Inferior parietal cortex (tissue), 1 donor: ENCODE measurements at regions not wholly inside any gene's neighbourhood (a gene's known extent, or its start where the extent isn't known, plus 50 kb on each side); places are given as distances from the start of the nearest gene placed in this dataset.
"Not testable (repeated sequence)": the region's sequence is repeated elsewhere in the genome, so short reads cannot be mapped to it uniquely, and the experiment has no call there.

Source experiments
- DNase-seq: peaks from one replicate; pipeline ENCODE4 v3.0.0-alpha.2; 2016; ENCODE audit errors: extremely low spot score

GRCh38 chr6:101113468-101114260, 232.5 kb upstream of the ASCC3 start:
- DNase-seq: no peak

- peak; percentile 68 for DNase-seq
These were observed 233.6 kb upstream of the ASCC3 start for GRCh38 chr6:101114703-101115102.

GRCh38 chr6:101116337-101116736, 235.2 kb upstream of the ASCC3 start:
- no peak for DNase-seq

- DNase-seq: no peak
These were observed 236.4 kb upstream of the ASCC3 start for GRCh38 chr6:101117393-101118135.

- no peak for DNase-seq
These were observed 236.9 kb upstream of the ASCC3 start for GRCh38 chr6:101118136-101118396.

- no peak for DNase-seq
These were observed 239.6 kb upstream of the ASCC3 start for GRCh38 chr6:101120747-101121146.

- no peak for DNase-seq
These were observed 244.3 kb upstream of the ASCC3 start for GRCh38 chr6:101125380-101125971.

GRCh38 chr6:101126501-101126900, 245.4 kb upstream of the ASCC3 start:
- no peak for DNase-seq

GRCh38 chr6:101129851-101130250, 248.7 kb upstream of the ASCC3 start:
- no peak for DNase-seq

GRCh38 chr6:101146389-101146788, 247.1 kb upstream of the GRIK2 start:
- no peak for DNase-seq

GRCh38 chr6:101150226-101150625, 243.3 kb upstream of the GRIK2 start:
- no peak for DNase-seq

- DNase-seq: not testable (repeated sequence)
These were observed 235.9 kb upstream of the GRIK2 start for GRCh38 chr6:101157638-101158037.

GRCh38 chr6:101163611-101164010, 229.9 kb upstream of the GRIK2 start:
- no peak for DNase-seq

- DNase-seq: no peak
These were observed 225.9 kb upstream of the GRIK2 start for GRCh38 chr6:101167638-101168037.

- DNase-seq: not testable (repeated sequence)
These were observed 222.5 kb upstream of the GRIK2 start for GRCh38 chr6:101171049-101171448.

GRCh38 chr6:101178748-101179147, 214.8 kb upstream of the GRIK2 start:
- no peak for DNase-seq

- no peak for DNase-seq
These were observed 212.5 kb upstream of the GRIK2 start for GRCh38 chr6:101181006-101181405.

GRCh38 chr6:101188285-101188798, 205.2 kb upstream of the GRIK2 start:
- DNase-seq: not testable (repeated sequence)

- peak; percentile 5 for DNase-seq
These were observed 197.9 kb upstream of the GRIK2 start for GRCh38 chr6:101195588-101195987.

- DNase-seq: no peak
These were observed 194.1 kb upstream of the GRIK2 start for GRCh38 chr6:101199441-101199840.

- DNase-seq: no peak
These were observed 190.6 kb upstream of the GRIK2 start for GRCh38 chr6:101202867-101203374.

- DNase-seq: no peak
These were observed 189.8 kb upstream of the GRIK2 start for GRCh38 chr6:101203664-101204063.

- DNase-seq: no peak
These were observed 185.4 kb upstream of the GRIK2 start for GRCh38 chr6:101208152-101208551.
